Posterior vena cava (tissue), 2 donors: ENCODE measurements at regions not wholly inside any gene's neighbourhood (a gene's known extent, or its start where the extent isn't known, plus 50 kb on each side); places are given as distances from the start of the nearest gene placed in this dataset.

Experiments used
- DNase-seq: peaks from one replicate; pipeline ENCODE4 v3.0.0-alpha.2; 2020; ENCODE audit warnings: low spot score
- intact Hi-C, 2 donors: fragments of 100-400 bp; cut with DNase I; formaldehyde crosslinking; loops; one replicate each; pipeline versions ENCODE4 v1.14.1 to v1.14.2; 2022 to 2023
- donor health status: DM: yes; HTN: yes; CAD: no.
- donor health status: DM: yes; HTN: yes; CAD: no.

- intact Hi-C loops, result no loop called here
- no peak for DNase-seq
Observed at GRCh38 chr5:3854188-3854821, 258.7 kb downstream of the IRX1 start.

- intact Hi-C loops, result no loop called here
- no peak for DNase-seq
Observed at GRCh38 chr5:3856036-3856435, 260.4 kb downstream of the IRX1 start.

GRCh38 chr5:3858524-3858923 lies 262.9 kb downstream of the IRX1 start:
- intact Hi-C loops, result no loop called here

GRCh38 chr5:3862906-3863305 lies 267.3 kb downstream of the IRX1 start:
- intact Hi-C loops, result no loop called here
- no peak for DNase-seq

More at GRCh38 chr5:3858524-3858923, 262.9 kb downstream of the IRX1 start:
- no peak for DNase-seq

- intact Hi-C loops, result no loop called here
Observed at GRCh38 chr5:3875144-3875543, 279.5 kb downstream of the IRX1 start.

GRCh38 chr5:3878267-3878666 lies 282.6 kb downstream of the IRX1 start:
- intact Hi-C loops, result no loop called here
- DNase-seq, result no peak

More at GRCh38 chr5:3875144-3875543, 279.5 kb downstream of the IRX1 start:
- DNase-seq, result no peak

GRCh38 chr5:3883040-3883439 lies 287.4 kb downstream of the IRX1 start:
- intact Hi-C loops, result no loop called here
- no peak for DNase-seq

GRCh38 chr5:3886524-3887451 lies 291.2 kb downstream of the IRX1 start:
- intact Hi-C loops, result no loop called here
- DNase-seq, result no peak

- no peak for DNase-seq
- intact Hi-C loops, result no loop called here
Observed at GRCh38 chr5:3888310-3888709, 292.7 kb downstream of the IRX1 start.

- no peak for DNase-seq
- intact Hi-C loops, result no loop called here
Observed at GRCh38 chr5:3889412-3890142, 293.9 kb downstream of the IRX1 start.

- intact Hi-C loops, result no loop called here
- DNase-seq, result no peak
Observed at GRCh38 chr5:3891113-3891512, 295.5 kb downstream of the IRX1 start.

- intact Hi-C loops, result no loop called here
- DNase-seq, result no peak
Observed at GRCh38 chr5:3893527-3893926, 297.9 kb downstream of the IRX1 start.

GRCh38 chr5:3893975-3894374 lies 298.3 kb downstream of the IRX1 start:
- intact Hi-C loops, result no loop called here
- no peak for DNase-seq

- no peak for DNase-seq
- intact Hi-C loops, result no loop called here
Observed at GRCh38 chr5:3896098-3896497, 300.5 kb downstream of the IRX1 start.

GRCh38 chr5:3899093-3899492 lies 303.5 kb downstream of the IRX1 start:
- intact Hi-C loops, result no loop called here
- no peak for DNase-seq

- DNase-seq, result no peak
Observed at GRCh38 chr5:3904584-3904983, 309.0 kb downstream of the IRX1 start.

GRCh38 chr5:3905031-3905430 lies 309.4 kb downstream of the IRX1 start:
- no peak for DNase-seq
- intact Hi-C loops, result loop anchor here in 1 of 2 donors (5.0 kb wide), 1 partner anchor 142 kb away; no protein-coding TSS in a partner anchor

More at GRCh38 chr5:3904584-3904983, 309.0 kb downstream of the IRX1 start:
- intact Hi-C loops, result no loop called here

GRCh38 chr5:3905521-3905920 lies 309.9 kb downstream of the IRX1 start:
- DNase-seq, result no peak
- intact Hi-C loops, result loop anchor here in 1 of 2 donors (5.0 kb wide), 1 partner anchor 142 kb away; no protein-coding TSS in a partner anchor

GRCh38 chr5:3911111-3911510 lies 315.5 kb downstream of the IRX1 start:
- no peak for DNase-seq

GRCh38 chr5:3911773-3912172 lies 316.1 kb downstream of the IRX1 start:
- no peak for DNase-seq
- intact Hi-C loops, result no loop called here

More at GRCh38 chr5:3911111-3911510, 315.5 kb downstream of the IRX1 start:
- intact Hi-C loops, result no loop called here
